CD4-positive, alpha-beta T cell (primary cell): ENCODE measurements at regions not wholly inside any gene's neighbourhood (a gene's known extent, or its start where the extent isn't known, plus 50 kb on each side); places are given as distances from the start of the nearest gene placed in this dataset.

Source experiments
- ATAC-seq: fragments of 200-7000 bp; cut with Tn5 transposase; one replicate; pipeline ENCODE4 v1.10.0; 2022; ENCODE audit warnings: mild to moderate bottlenecking; ENCODE audit not compliant: poor library complexity
- CTCF ChIA-PET: fragments of 350-600 bp; sonication (Branson Sonifier 250); formaldehyde crosslinking; loops from one replicate; lab custom pipeline; 2021; ENCODE audit warnings: antibody characterized with exemption, inconsistent platforms; lab: Charles Lee
- POLR2A ChIA-PET: fragments of 350-600 bp; sonication (Branson Sonifier 250); formaldehyde crosslinking; loops from one replicate; lab custom pipeline; 2021; ENCODE audit warnings: antibody characterized with exemption, inconsistent platforms; lab: Charles Lee
- DNase-seq, 14 experiments: peaks; one replicate each; pipeline ENCODE4 v3.0.0-alpha.2; 2013 to 2020; ENCODE audit warnings: mixed read lengths in 2 of 14
- H3K27ac ChIP-seq, 2 donors: one replicate each; pipeline versions ENCODE4 v1.5.1 to v1.7.0; 2013; ENCODE audit warnings: low read length in 2 of 2, low read depth in 1 of 2, mild to moderate bottlenecking in 1 of 2
- H3K27me3 ChIP-seq, 2 experiments: 1 replicate in 1 of 2; 2 replicates in 1 of 2; pipeline versions ENCODE4 v1.6.1 to v1.7.0; 2013; ENCODE audit warnings: low read length in 2 of 2, control low read depth in 1 of 2, mild to moderate bottlenecking in 1 of 2, moderate library complexity in 1 of 2; ENCODE audit not compliant: insufficient read depth in 2 of 2, control insufficient read depth in 1 of 2
- H3K36me3 ChIP-seq: one replicate; pipeline ENCODE4 v1.6.1; 2013; ENCODE audit warnings: low read length, control low read depth; ENCODE audit not compliant: insufficient read depth
- H3K4me1 ChIP-seq: one replicate; pipeline ENCODE4 v1.6.1; 2013; ENCODE audit warnings: low read length, control low read depth; ENCODE audit not compliant: insufficient read depth
- H3K4me3 ChIP-seq: one replicate; pipeline ENCODE4 v1.5.1; 2013; ENCODE audit warnings: mild to moderate bottlenecking, low read length, moderate library complexity
- H3K9me3 ChIP-seq, 2 experiments: 1 replicate in 1 of 2; 2 replicates in 1 of 2; pipeline versions ENCODE4 v1.6.1 to v1.7.0; 2013; ENCODE audit warnings: low read length in 2 of 2, mild to moderate bottlenecking in 2 of 2, control low read depth in 1 of 2, moderate library complexity in 1 of 2; ENCODE audit not compliant: control insufficient read depth in 1 of 2, insufficient read depth in 1 of 2
- H3K27ac Mint-ChIP-seq: one replicate; pipeline ENCODE4 v1.8.0; 2020; ENCODE audit warnings: mixed read lengths
- H3K27me3 Mint-ChIP-seq: one replicate; pipeline ENCODE4 v1.8.0; 2021; ENCODE audit warnings: mixed read lengths
- H3K36me3 Mint-ChIP-seq: one replicate; pipeline ENCODE4 v1.8.0; 2021; ENCODE audit warnings: low read depth, mixed read lengths
- H3K4me1 Mint-ChIP-seq: one replicate; pipeline ENCODE4 v1.8.0; 2021; ENCODE audit warnings: low read depth, mixed read lengths
- H3K4me3 Mint-ChIP-seq: one replicate; pipeline ENCODE4 v1.8.0; 2020; ENCODE audit warnings: mild to moderate bottlenecking, mixed read lengths
- H3K9me3 Mint-ChIP-seq: one replicate; pipeline ENCODE4 v1.8.0; 2020; ENCODE audit warnings: mixed read lengths
- CTCF ChIP-seq: fragments of 200-600 bp; IDR thresholded peaks from one replicate; pipeline ENCODE4 v1.8.0; 2022; ENCODE audit warnings: antibody characterized with exemption, mild to moderate bottlenecking
- intact Hi-C, 2 experiments: fragments of 100-400 bp; cut with DNase I in 1 of 2; cut with micrococcal nuclease in 1 of 2; formaldehyde crosslinking; loops; one replicate each; pipeline versions ENCODE4 v1.15.1 to v1.9.0; 2023 to 2025; cut with DNase I, micrococcal nuclease

GRCh38 chr9:119726035-119726434, 356.8 kb upstream of the BRINP1 start:
- POLR2A ChIA-PET = no interaction called here
- H3K27me3 ChIP-seq = no peaks in the 10 kb centered on the region
- no peaks in the 10 kb centered on the region for H3K4me1 ChIP-seq
- intact Hi-C loops = no loop called here
- H3K36me3 ChIP-seq = no peaks in the 10 kb centered on the region
- no peak for TF ChIP-seq CTCF
- no peak overlapping the region for H3K4me3 Mint-ChIP-seq
- no peak overlapping the region for H3K27ac Mint-ChIP-seq
- ATAC-seq (no peak), DNase-seq (no peak)
- H3K36me3 Mint-ChIP-seq = no peaks in the 10 kb centered on the region
- H3K27me3 Mint-ChIP-seq = no peaks in the 10 kb centered on the region
- H3K4me1 Mint-ChIP-seq = no peaks in the 10 kb centered on the region
- H3K27ac ChIP-seq = no peak overlapping the region
- H3K4me3 ChIP-seq = no peak overlapping the region
- CTCF ChIA-PET = no interaction called here
- H3K9me3 Mint-ChIP-seq = peaks cover 2% of the 10 kb centered on the region
- no peaks in the 10 kb centered on the region for H3K9me3 ChIP-seq

GRCh38 chr9:119722384-119722783, 353.1 kb upstream of the BRINP1 start:
- no peaks in the 10 kb centered on the region for H3K4me1 ChIP-seq
- H3K27ac ChIP-seq = no peak overlapping the region
- Mint-ChIP-seq H3K4me1 (no peaks in the 10 kb centered on the region), H3K9me3 (peaks cover 2% of the 10 kb centered on the region), H3K27me3 (no peaks in the 10 kb centered on the region), H3K27ac (no peak overlapping the region), H3K36me3 (no peaks in the 10 kb centered on the region), H3K4me3 (no peak overlapping the region)
- TF ChIP-seq CTCF = no peak
- H3K9me3 ChIP-seq = no peaks in the 10 kb centered on the region
- ChIA-PET CTCF (no interaction called here), POLR2A (no interaction called here)
- ATAC-seq = no peak
- no peaks in the 10 kb centered on the region for H3K36me3 ChIP-seq
- no peaks in the 10 kb centered on the region for H3K27me3 ChIP-seq
- intact Hi-C loops = no loop called here
- no peak for DNase-seq
- no peak overlapping the region for H3K4me3 ChIP-seq

GRCh38 chr9:119712325-119712724, 343.1 kb upstream of the BRINP1 start:
- H3K27me3 Mint-ChIP-seq = no peaks in the 10 kb centered on the region
- DNase-seq (no peak), ATAC-seq (no peak)
- Histone ChIP-seq H3K27ac (no peak overlapping the region), H3K4me1 (no peaks in the 10 kb centered on the region), H3K36me3 (no peaks in the 10 kb centered on the region), H3K4me3 (no peak overlapping the region), H3K27me3 (no peaks in the 10 kb centered on the region), H3K9me3 (no peaks in the 10 kb centered on the region)
- no peaks in the 10 kb centered on the region for H3K4me1 Mint-ChIP-seq
- TF ChIP-seq CTCF = no peak
- H3K27ac Mint-ChIP-seq = no peak overlapping the region
- peaks cover 11% of the 10 kb centered on the region for H3K9me3 Mint-ChIP-seq
- CTCF ChIA-PET = no interaction called here
- no peak overlapping the region for H3K4me3 Mint-ChIP-seq
- POLR2A ChIA-PET = no interaction called here
- no peaks in the 10 kb centered on the region for H3K36me3 Mint-ChIP-seq
- intact Hi-C loops = no loop called here
